Vagina (tissue), 2 donors: ENCODE measurements at regions not wholly inside any gene's neighbourhood (a gene's known extent, or its start where the extent isn't known, plus 50 kb on each side); places are given as distances from the start of the nearest gene placed in this dataset.

Experiments
- CTCF ChIP-seq, 3 experiments: fragments of 450-650 bp in 2 of 3; fragments of 200-600 bp in 1 of 3; sonication (generic) in 1 of 3; IDR thresholded peaks; one replicate each; pipeline ENCODE4 v1.5.1; 2017 to 2019; ENCODE audit warnings: antibody characterized with exemption in 3 of 3, mild to moderate bottlenecking in 2 of 3, moderate library complexity in 2 of 3
- POLR2A ChIP-seq, 2 donors: fragments of 450-650 bp; IDR thresholded peaks; one replicate each; pipeline ENCODE4 v1.6.1; 2017; ENCODE audit warnings: antibody characterized with exemption in 2 of 2, mild to moderate bottlenecking in 2 of 2, moderate library complexity in 2 of 2

GRCh38 chr18:38115201-38115600, 549.6 kb upstream of the CELF4 start:
- no peak for TF ChIP-seq POLR2A (IDR thresholded peaks at IDR 0.05)
- TF ChIP-seq CTCF (IDR thresholded peaks at IDR 0.05) = no peak
